ENCODE measurements at regions not wholly inside any gene's neighbourhood (a gene's known extent, or its start where the extent isn't known, plus 50 kb on each side); places are given as distances from the start of the nearest gene placed in this dataset.

DNA sequence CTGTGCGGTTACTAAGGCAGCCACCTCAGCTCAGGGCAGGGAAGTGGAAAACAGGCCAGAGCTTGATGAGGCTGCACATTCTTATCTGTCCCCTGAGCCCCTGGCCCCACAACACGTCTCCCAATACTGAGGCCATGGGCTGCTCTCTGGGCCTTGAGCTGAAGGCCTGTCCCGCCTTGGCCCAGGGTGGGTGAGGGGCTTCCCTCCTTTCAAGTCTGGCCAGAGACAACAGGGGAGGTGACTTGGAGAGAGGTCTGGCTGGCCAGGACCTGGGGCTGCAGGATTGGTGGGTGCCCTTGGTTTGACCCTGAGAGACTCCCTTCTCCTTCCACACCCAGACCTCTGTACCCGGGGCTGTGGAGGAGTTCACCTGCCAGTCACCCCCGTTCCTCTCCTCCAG is 563.8 kb downstream of the PTPRU start:
- TF ChIP-seq EZH2 (IDR thresholded peaks at IDR 0.05; ENCODE audit: low read length) = no peak
- TF ChIP-seq, protein P1, sequence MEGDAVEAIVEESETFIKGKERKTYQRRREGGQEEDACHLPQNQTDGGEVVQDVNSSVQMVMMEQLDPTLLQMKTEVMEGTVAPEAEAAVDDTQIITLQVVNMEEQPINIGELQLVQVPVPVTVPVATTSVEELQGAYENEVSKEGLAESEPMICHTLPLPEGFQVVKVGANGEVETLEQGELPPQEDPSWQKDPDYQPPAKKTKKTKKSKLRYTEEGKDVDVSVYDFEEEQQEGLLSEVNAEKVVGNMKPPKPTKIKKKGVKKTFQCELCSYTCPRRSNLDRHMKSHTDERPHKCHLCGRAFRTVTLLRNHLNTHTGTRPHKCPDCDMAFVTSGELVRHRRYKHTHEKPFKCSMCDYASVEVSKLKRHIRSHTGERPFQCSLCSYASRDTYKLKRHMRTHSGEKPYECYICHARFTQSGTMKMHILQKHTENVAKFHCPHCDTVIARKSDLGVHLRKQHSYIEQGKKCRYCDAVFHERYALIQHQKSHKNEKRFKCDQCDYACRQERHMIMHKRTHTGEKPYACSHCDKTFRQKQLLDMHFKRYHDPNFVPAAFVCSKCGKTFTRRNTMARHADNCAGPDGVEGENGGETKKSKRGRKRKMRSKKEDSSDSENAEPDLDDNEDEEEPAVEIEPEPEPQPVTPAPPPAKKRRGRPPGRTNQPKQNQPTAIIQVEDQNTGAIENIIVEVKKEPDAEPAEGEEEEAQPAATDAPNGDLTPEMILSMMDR (optimal IDR thresholded peaks at IDR 0.05 in 1 of 3, IDR thresholded peaks at IDR 0.05 in 1 of 3, conservative IDR thresholded peaks at IDR 0.05 in 1 of 3; ENCODE audit: extremely low read depth in 1 of 3, insufficient read depth in 2 of 3, low read length in 3 of 3) = no peak

Data from keratinocyte (primary cell).